PFSK-1 (cell line): ENCODE measurements at regions not wholly inside any gene's neighbourhood (a gene's known extent, or its start where the extent isn't known, plus 50 kb on each side); places are given as distances from the start of the nearest gene placed in this dataset.

ENCODE experiments used
- POLR2AphosphoS5 ChIP-seq: IDR thresholded peaks from 2 replicates; pipeline ENCODE4 v1.6.1; 2012; ENCODE audit warnings: low read depth, mild to moderate bottlenecking, control low read depth, low read length, moderate library complexity
- SIN3A ChIP-seq: IDR thresholded peaks from 2 replicates; pipeline ENCODE4 v1.6.1; 2012; ENCODE audit warnings: mild to moderate bottlenecking, low read length, moderate library complexity, borderline replicate concordance; ENCODE audit not compliant: insufficient read depth

- TF ChIP-seq SIN3A (no peak), POLR2AphosphoS5 (no peak)
Observed at GRCh38 chr5:63401436-63402046, 560.7 kb downstream of the HTR1A start.
